ENCODE measurements at regions not wholly inside any gene's neighbourhood (a gene's known extent, or its start where the extent isn't known, plus 50 kb on each side); places are given as distances from the start of the nearest gene placed in this dataset.

GRCh38 chr11:115084231-115084630 lies 405.9 kb downstream of the NXPE2 start:
- DNase-seq (ENCODE audit: low read depth), result no peak

GRCh38 chr11:115085461-115086210 lies 407.3 kb downstream of the NXPE2 start:
- H2AFZ ChIP-seq (ENCODE audit: low read depth, low read length), result no peak overlapping the region
- H4K20me1 ChIP-seq (ENCODE audit: insufficient read depth, low read length), result no peaks in the 10 kb centered on the region
- no peak overlapping the region for H3K27ac Mint-ChIP-seq (ENCODE audit: unreplicated experiment)
- no peak for FAIRE-seq
- no peak for TF ChIP-seq EZH2 (IDR thresholded peaks at IDR 0.05; ENCODE audit: insufficient read depth, low read length)
- TF ChIP-seq CTCF (IDR thresholded peaks at IDR 0.05; ENCODE audit: insufficient read depth, low read depth, low read length), result no peak
- H3K36me3 ChIP-seq (ENCODE audit: insufficient read depth, low read length), result no peaks in the 10 kb centered on the region
- no peaks in the 10 kb centered on the region for H3K79me2 ChIP-seq (ENCODE audit: insufficient read depth, low read length)
- no peaks in the 10 kb centered on the region for H3K4me1 ChIP-seq (ENCODE audit: insufficient read depth, low read length)
- peaks cover 3% of the 10 kb centered on the region for H3K27me3 ChIP-seq (ENCODE audit: insufficient read depth, low read length)
- peak; percentile 9 for DNase-seq (ENCODE audit: low read depth)
- H3K27me3 Mint-ChIP-seq (ENCODE audit: low read depth, unreplicated experiment), result peaks cover 49% of the 10 kb centered on the region
- H3K9me3 Mint-ChIP-seq (ENCODE audit: unreplicated experiment), result no peaks in the 10 kb centered on the region
- H3K9ac ChIP-seq (ENCODE audit: low read length), result no peak overlapping the region
- H3K4me1 Mint-ChIP-seq (ENCODE audit: low read depth, unreplicated experiment), result no peaks in the 10 kb centered on the region
- no peaks in the 10 kb centered on the region for H3K9me3 ChIP-seq (ENCODE audit: insufficient read depth, low read depth, low read length)
- no peak overlapping the region for H3K4me3 Mint-ChIP-seq (ENCODE audit: unreplicated experiment)
- no peak overlapping the region for H3K4me2 ChIP-seq (ENCODE audit: low read length)
- no peak overlapping the region for H3K4me3 ChIP-seq (ENCODE audit: insufficient read depth, low read depth, low read length)
- no peaks in the 10 kb centered on the region for H3K36me3 Mint-ChIP-seq (ENCODE audit: low read depth, unreplicated experiment)
- no peak overlapping the region for H3K27ac ChIP-seq (ENCODE audit: low read depth, low read length)

More at GRCh38 chr11:115084231-115084630, 405.9 kb downstream of the NXPE2 start:
- H3K27ac ChIP-seq (ENCODE audit: low read depth, low read length), result no peak overlapping the region
- Mint-ChIP-seq H3K27ac (ENCODE audit: unreplicated experiment) (no peak overlapping the region), H3K27me3 (ENCODE audit: low read depth, unreplicated experiment) (peaks cover 58% of the 10 kb centered on the region), H3K4me3 (ENCODE audit: unreplicated experiment) (no peak overlapping the region), H3K9me3 (ENCODE audit: unreplicated experiment) (no peaks in the 10 kb centered on the region), H3K36me3 (ENCODE audit: low read depth, unreplicated experiment) (no peaks in the 10 kb centered on the region), H3K4me1 (ENCODE audit: low read depth, unreplicated experiment) (no peaks in the 10 kb centered on the region)
- no peak overlapping the region for H3K4me2 ChIP-seq (ENCODE audit: low read length)
- H3K9me3 ChIP-seq (ENCODE audit: insufficient read depth, low read depth, low read length), result no peaks in the 10 kb centered on the region
- H3K4me1 ChIP-seq (ENCODE audit: insufficient read depth, low read length), result no peaks in the 10 kb centered on the region
- FAIRE-seq, result no peak
- no peaks in the 10 kb centered on the region for H3K36me3 ChIP-seq (ENCODE audit: insufficient read depth, low read length)
- H3K79me2 ChIP-seq (ENCODE audit: insufficient read depth, low read length), result no peaks in the 10 kb centered on the region
- H3K9ac ChIP-seq (ENCODE audit: low read length), result no peak overlapping the region
- H3K4me3 ChIP-seq (ENCODE audit: insufficient read depth, low read depth, low read length), result no peak overlapping the region
- no peak for TF ChIP-seq EZH2 (IDR thresholded peaks at IDR 0.05; ENCODE audit: insufficient read depth, low read length)
- no peak for TF ChIP-seq CTCF (IDR thresholded peaks at IDR 0.05; ENCODE audit: insufficient read depth, low read depth, low read length)
- H4K20me1 ChIP-seq (ENCODE audit: insufficient read depth, low read length), result no peaks in the 10 kb centered on the region
- no peak overlapping the region for H2AFZ ChIP-seq (ENCODE audit: low read depth, low read length)
- H3K27me3 ChIP-seq (ENCODE audit: insufficient read depth, low read length), result peaks cover 3% of the 10 kb centered on the region

- FAIRE-seq (no peak), DNase-seq (ENCODE audit: low read depth) (no peak)
- Histone ChIP-seq H3K9me3 (ENCODE audit: insufficient read depth, low read depth, low read length) (no peaks in the 10 kb centered on the region), H3K36me3 (ENCODE audit: insufficient read depth, low read length) (no peaks in the 10 kb centered on the region), H2AFZ (ENCODE audit: low read depth, low read length) (no peak overlapping the region), H3K27ac (ENCODE audit: low read depth, low read length) (no peak overlapping the region), H3K9ac (ENCODE audit: low read length) (no peak overlapping the region), H3K79me2 (ENCODE audit: insufficient read depth, low read length) (no peaks in the 10 kb centered on the region), H3K27me3 (ENCODE audit: insufficient read depth, low read length) (peaks cover 3% of the 10 kb centered on the region), H4K20me1 (ENCODE audit: insufficient read depth, low read length) (no peaks in the 10 kb centered on the region), H3K4me2 (ENCODE audit: low read length) (no peak overlapping the region), H3K4me3 (ENCODE audit: insufficient read depth, low read depth, low read length) (no peak overlapping the region), H3K4me1 (ENCODE audit: insufficient read depth, low read length) (no peaks in the 10 kb centered on the region)
- Mint-ChIP-seq H3K9me3 (ENCODE audit: unreplicated experiment) (no peaks in the 10 kb centered on the region), H3K27ac (ENCODE audit: unreplicated experiment) (no peak overlapping the region), H3K4me1 (ENCODE audit: low read depth, unreplicated experiment) (peaks cover 5% of the 10 kb centered on the region), H3K4me3 (ENCODE audit: unreplicated experiment) (no peak overlapping the region), H3K36me3 (ENCODE audit: low read depth, unreplicated experiment) (no peaks in the 10 kb centered on the region), H3K27me3 (ENCODE audit: low read depth, unreplicated experiment) (peaks cover 31% of the 10 kb centered on the region)
- TF ChIP-seq EZH2 (IDR thresholded peaks at IDR 0.05; ENCODE audit: insufficient read depth, low read length), result no peak
- no peak for TF ChIP-seq CTCF (IDR thresholded peaks at IDR 0.05; ENCODE audit: insufficient read depth, low read depth, low read length)
Observed at GRCh38 chr11:115087791-115088190, 409.5 kb downstream of the NXPE2 start.

All from astrocyte (in vitro differentiated cells and primary cell).